ENCODE measurements at regions not wholly inside any gene's neighbourhood (a gene's known extent, or its start where the extent isn't known, plus 50 kb on each side); places are given as distances from the start of the nearest gene placed in this dataset.

DNA sequence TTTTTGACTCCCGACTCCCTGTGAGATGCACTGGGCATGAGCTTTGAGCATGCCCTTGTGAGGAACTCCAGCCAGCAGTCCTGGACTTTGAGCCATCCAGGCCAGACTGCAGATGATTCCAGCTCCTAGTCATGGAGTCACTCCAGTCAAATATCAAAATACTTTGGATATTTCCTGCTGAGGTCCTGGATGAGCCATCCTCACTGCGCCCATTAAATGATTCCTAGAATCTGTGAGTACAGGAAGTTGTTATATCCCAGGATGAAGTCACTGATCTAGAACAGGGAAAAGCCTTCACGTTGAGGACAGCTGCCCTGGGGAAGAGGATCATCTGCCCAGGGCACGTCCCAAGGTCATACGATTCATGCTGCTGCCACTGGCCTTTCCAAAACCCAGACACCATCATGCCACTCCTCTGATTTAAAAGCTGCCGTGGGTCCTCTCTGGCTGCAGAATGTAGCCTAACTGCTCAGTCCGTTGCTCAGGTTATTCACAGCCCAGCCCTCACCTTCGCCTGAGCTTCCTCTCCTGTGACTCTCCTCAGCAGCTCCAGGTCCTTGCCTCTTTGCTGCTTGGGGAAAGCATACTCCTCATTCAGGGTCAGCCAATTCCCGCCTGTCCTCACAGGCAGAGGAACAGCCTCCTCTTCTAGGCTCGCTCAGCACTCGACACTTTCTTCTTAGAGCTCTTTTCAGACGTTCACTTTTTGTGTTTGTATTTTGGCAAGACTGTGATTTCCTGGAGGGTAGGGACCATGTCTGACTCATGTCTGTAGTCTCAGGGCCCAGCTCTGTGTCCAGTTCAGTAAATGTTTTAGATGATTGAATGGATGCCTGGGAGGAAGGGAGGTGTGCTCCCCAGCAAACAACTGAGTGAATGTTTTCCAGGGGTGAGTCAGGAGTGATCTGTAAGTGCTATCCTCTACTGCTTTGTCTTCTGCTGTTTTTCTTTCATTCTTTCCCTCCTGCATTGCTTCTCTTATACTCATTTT is 157.8 kb downstream of the SNX10 start:
- TF ChIP-seq, protein P1, sequence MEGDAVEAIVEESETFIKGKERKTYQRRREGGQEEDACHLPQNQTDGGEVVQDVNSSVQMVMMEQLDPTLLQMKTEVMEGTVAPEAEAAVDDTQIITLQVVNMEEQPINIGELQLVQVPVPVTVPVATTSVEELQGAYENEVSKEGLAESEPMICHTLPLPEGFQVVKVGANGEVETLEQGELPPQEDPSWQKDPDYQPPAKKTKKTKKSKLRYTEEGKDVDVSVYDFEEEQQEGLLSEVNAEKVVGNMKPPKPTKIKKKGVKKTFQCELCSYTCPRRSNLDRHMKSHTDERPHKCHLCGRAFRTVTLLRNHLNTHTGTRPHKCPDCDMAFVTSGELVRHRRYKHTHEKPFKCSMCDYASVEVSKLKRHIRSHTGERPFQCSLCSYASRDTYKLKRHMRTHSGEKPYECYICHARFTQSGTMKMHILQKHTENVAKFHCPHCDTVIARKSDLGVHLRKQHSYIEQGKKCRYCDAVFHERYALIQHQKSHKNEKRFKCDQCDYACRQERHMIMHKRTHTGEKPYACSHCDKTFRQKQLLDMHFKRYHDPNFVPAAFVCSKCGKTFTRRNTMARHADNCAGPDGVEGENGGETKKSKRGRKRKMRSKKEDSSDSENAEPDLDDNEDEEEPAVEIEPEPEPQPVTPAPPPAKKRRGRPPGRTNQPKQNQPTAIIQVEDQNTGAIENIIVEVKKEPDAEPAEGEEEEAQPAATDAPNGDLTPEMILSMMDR (IDR thresholded peaks at IDR 0.05) = no peak
- no peak for TF ChIP-seq POLR2A (IDR thresholded peaks at IDR 0.05)
